AG08395 (cell line): ENCODE measurements at regions not wholly inside any gene's neighbourhood (a gene's known extent, or its start where the extent isn't known, plus 50 kb on each side); places are given as distances from the start of the nearest gene placed in this dataset.

ENCODE experiments used
- DNase-seq: peaks from one replicate; pipeline ENCODE4 v3.0.0; 2012; ENCODE audit warnings: mixed read lengths, low spot score

DNA sequence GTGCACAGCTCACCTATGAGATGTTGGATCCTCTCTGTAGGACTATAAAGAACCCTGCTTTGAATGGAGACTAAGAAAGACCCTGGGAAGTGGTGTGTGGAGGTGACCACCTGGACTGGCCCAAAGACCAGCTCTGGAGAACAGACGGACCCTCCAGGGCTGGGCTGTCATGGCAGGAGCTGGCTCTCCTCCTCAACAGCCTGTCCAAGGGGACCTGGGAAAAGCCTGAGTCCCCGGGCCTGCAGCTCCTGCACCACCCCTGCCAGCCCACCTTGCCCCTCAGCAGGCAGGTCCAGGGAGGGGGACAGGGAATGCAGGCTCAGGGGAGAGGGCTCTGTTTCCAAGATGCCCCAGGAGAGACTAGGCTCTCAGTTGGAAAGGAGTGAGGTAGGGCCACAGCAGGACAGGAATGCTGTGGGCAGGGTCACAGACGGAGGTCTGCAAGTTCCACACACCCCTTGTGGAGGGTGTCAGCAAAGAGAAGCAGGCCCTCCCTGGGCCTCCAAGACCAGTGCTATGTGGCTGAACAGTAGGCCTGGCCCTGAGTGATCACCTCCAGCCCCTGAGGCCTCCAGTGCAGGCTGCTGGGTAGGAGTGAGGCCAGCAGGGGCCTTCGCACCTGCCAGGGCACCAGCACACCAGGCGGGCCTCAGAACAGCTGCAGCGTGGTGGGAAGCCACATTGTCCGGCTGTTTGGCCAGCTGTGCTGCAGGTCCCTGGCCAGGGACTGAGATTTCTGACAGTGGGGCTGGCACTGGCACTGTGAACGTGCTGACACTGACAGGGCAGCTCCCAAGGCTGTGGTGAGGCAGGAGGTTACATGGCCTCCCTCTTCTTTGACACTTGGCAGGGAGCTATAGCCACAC is 86.4 kb upstream of the OTOS start:
- no peak for DNase-seq

DNA sequence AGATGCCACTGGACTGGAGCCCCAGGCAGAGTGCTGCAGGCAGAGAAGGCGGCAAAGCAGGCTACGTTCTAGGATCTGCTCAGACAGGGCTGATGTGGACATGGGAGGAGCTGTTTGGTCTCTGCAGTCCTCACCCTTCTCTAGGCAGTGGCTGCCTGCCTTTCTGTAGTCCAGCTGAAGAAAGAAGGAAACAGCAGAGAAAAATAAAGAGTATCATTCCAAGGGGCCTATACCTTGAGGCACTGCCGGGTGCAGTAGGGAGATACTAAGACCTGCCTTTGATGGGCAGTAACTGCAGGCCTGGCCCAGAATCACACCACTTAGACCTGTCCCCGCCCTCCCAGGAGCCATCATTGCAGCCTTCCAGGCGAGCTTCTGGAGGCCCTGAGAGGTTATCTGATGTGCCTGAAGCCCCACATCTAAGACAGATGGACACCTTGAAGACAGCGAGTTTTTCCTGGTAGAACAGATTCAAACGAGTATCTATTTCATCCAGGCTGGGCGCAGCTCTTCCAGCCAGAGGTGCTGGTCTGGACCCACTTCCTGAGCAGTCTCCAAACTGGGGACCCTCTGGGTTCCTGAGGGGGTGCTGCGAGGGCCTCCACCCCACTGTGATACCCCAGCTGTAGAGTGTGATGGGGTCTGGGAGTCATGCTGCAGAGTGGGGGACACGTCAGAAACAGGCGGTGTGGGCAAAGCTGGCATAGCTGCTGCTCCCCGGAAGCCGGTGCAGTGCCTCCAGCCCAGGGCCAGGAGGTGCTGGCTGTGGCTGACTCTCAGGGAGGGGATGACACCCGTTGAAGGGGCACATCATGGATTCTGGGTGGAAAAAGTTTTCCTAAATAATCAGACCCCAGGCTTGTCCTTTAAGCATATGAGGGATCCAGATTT is 87.3 kb upstream of the OTOS start:
- no peak for DNase-seq

DNA sequence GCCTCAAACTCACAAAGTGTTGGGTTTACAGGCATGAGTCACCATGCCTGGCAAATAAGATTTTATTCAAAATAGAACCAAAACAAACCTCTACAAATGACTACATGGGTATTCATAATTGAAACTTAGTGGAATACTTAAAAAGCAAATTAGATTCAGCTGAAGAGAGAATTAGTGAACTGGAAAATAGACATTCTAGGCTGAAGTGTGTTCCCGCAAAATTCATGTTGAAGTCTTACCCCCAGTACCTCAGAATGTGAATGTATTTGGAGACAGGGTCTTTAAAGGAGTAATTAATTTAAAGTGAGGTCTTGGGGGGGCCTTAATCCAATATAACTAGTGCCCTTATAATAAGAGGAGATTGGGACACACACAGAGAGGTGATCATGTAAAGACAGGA is 88.5 kb upstream of the OTOS start:
- no peak for DNase-seq

DNA sequence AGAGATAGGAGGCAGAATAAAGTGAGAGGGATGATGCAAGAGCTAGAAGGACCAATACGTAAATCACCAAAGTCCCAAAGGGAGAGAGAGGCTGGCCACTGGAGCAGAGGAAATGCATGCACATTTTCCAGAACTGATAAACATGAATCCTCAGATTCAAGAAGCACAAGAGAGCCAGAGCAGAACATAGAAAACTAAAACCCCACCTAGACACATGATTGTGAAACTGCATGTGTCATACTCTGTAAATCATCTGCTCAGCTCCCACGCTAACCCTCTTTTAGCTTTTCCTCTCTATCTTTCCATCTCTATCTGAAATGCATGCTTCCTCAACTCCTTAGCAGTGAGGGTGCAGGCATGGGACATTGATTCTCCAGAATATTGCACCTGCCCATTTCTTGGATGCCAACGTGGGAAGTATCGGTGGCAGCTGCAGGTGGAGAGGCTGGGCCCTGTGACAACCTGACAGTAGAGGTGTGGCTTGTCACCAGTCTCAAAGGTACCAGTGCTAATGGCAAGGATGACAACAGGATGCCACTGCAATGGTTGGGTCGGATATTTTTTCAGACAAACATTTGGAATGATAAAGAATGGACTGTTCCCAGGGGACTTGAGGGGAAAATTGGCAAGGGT is 89.3 kb upstream of the OTOS start:
- no peak for DNase-seq

DNA sequence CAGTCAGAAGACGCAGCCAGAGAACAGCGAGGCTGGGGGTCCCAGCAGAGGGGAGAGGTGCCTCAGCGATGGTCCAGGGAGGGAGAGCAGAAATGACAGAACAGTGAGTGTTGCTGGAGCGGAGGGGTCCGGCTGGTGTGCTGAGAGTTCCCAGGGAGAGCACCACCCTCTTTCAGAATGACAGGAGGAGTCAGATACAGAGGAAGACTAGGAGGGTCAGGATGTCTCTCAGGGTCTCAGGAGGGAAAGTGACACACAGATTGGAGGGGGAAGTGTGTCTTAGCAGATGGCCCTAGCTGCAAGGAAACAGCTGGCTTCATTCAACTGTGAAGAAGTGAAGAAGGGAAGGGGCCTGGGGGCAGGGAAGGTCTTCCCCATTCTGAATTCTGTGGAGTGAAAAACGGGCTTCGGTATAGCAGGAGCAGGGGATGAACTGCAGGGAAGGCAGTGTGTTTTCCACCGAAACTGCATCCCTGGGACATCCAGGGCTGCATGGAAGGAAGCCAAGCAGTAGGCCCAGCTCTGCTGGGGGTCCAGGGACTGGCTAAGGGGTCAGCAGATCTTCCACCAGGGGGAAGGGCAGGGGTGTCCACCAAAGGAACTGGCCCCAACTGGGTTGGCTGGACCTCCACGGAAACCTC is 90.0 kb upstream of the OTOS start:
- no peak for DNase-seq

DNA sequence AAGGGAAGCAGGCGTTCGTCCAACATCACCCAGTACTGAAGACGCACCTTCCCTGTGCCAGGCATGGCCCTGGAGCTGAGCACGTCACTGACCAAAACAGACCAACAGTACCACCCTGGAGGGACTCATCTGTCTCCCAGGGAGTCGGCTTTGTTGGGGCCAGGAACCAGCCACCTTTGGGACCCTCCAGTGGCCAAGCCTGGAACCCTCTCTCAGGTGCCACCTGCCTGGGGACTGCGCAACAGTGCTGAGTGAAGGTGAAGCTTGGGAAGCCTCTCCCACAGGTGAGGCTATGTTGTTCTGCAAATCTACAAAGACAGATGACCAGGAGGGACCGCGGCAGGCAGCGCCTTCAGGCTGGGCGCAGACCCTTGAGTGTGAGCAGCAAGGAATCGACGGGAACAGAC is 91.4 kb upstream of the OTOS start:
- DNase-seq: no peak

DNA sequence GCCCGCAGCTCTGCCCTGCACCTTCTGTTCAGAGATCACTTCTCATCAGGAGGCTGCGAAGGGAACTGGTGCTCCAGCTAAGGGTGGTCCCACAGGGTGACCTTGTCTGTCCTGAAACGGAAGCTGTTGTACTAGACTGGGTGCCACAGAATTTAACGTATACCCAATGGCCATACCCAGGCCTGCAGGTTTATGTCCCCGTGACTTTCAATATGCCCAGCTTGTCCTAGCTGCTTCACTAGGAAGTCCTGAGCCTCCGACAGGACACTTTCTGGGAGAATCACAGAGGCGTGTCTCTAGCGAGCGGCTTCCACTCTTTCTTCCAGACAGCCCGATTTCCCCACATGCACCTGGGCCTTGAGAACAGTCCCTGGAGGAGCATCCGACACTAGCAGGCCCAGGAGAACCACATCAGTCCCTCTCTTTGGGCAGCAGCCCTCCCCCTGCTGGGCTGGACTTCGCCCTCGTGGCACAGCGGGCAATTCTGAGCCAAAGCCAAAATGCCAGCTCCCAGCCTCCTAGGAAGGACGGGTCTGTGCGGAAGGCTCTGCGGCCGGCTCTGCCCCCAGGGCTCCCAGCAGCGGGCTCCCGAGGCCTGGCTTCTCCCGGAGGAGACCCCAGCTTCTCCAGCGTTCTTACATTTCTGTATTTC is 91.9 kb upstream of the OTOS start:
- DNase-seq: no peak

DNA sequence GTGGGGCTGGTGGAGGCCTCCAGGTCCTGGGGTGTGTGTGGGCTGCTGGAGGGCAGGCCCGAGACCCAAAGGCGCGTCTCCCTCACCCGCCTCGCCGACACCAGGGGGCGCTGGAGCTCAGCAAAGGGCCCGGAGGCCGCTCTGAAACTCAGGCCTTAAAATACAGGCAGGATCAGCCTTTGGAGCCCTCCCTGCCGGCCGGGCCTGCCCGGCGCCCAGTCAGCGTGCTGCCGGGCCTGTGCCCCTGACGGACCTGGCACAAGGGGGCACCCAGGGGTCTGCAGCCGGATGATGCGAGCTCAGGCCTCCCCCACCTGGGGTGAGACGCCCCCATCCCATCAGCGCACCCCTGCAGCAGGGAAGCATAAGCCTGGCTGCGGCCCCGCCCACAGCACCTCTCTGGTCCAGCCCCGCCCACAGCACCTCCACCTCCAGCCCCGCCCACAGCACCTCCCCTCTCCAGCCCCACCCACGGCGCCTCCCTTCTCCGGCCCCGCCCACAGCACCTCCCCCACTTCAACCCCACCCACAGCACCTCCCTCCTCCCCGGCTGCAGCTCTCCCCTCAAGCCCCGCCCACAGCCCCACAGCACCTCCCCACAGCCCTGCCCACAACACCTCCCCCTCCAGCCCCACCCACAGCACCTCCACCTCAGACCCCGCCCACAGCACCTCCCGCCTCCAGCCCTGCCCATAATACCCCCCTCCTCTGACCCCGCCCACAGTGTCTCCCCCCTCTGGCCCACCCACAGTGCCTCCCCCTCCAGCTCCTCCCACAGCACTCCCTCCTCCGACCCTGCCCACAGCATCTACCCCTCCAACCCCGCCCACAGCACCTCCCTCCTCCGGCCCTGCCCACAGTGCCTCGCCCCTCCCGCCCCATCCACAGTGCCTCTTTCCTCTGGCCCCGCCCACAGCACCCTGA is 92.8 kb upstream of the OTOS start:
- peak; percentile 92 for DNase-seq

DNA sequence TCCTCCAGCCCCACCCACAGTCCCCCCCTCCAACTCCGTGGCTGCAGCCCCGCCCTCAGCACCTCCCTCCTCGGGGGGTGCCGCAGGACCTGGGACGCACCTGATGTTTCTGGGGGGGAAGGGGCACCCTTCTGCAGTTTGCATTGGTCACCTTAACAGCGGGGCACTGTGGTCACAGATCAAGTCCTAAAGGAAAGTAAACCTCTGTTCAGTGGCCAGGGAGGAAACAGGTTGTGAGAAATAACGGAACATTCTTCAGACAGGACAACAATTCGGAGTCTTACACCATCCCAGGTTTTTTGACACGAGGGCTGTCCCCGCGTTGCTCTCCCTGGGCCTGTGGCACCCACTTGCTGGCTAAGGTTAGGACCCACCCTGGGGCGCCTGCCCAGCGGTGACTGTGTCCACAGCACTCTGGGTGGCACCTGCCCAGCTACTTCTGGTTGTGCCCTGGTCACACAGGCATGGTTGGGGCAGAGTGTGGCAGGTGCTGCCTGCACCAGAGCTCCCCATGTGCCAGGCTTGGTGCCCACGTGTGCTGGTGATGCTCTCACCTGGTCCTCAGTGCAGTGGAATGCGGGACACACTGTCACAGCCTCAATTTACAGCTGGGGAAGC is 93.5 kb upstream of the OTOS start:
- DNase-seq: no peak

DNA sequence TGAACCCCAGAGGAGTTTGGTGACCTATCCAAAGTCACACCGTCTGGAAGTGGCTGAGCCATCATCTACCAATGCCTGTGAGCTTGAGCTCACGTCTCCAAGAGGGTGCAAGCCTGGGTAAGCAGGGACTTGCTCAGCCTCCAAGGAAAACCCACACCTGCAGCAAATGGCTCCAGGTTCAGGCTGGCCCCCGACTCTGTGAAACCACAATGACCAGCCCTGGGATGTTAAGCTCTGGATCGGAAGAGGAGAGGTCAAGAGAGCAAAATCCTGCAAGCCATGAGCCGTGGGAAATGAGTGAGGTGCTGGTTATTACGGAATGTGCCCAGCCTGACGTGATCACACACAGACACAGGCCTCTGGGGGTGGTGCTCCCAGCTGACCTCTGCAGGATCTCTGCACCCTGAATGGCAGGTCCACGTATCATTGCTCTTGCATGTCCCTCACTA is 94.1 kb upstream of the OTOS start:
- no peak for DNase-seq

DNA sequence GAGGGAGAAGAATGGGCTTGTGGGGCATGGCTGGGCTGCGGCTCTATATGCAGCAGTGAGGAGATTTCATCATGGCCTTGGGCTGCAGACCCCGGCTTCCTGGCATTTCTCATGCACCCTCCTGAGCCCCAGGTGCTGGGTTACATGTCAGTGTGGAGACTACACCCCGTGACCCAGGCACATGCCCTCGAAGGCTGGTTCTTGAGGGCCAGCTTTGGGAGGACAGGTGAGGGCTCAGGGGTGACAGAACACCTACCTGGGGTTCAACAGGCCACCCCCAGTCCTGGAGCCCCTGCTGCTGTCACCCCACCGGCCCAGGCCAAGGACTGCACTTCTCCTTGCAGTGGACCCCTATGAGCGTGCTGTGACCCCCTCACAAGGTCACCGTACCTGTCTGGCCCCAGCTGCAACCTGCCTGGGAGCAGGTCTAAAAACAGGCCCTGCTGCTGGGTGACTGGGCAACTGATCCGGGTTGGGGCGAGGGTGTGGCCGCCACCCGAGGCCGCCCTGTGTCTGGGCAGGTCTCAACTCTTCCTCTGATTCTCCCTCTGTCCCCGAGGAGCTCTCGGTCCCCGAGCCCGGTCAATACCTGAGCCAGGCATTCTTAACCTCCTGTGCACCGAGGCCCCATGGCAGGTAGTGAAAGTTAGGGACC is 94.8 kb upstream of the OTOS start:
- DNase-seq: no peak

DNA sequence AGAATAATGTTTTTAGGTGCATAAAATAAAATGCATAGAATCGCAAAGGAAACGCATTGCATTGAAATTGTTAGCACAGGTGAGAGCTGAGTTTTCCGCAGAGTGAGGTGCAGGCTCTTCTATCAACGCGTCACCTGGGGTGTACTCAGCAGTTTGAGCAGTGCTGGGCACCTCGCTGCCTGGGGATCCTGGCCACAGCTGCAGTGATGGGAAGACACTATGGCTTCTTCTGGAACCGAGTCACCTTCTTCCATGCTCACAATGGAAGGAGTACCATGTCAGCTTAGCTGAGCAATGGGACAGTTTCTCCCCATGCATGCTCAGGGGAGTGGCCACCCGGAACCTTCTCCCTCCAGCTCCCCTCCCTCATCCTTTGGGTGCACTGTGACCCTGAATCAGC is 95.4 kb upstream of the OTOS start:
- no peak for DNase-seq

DNA sequence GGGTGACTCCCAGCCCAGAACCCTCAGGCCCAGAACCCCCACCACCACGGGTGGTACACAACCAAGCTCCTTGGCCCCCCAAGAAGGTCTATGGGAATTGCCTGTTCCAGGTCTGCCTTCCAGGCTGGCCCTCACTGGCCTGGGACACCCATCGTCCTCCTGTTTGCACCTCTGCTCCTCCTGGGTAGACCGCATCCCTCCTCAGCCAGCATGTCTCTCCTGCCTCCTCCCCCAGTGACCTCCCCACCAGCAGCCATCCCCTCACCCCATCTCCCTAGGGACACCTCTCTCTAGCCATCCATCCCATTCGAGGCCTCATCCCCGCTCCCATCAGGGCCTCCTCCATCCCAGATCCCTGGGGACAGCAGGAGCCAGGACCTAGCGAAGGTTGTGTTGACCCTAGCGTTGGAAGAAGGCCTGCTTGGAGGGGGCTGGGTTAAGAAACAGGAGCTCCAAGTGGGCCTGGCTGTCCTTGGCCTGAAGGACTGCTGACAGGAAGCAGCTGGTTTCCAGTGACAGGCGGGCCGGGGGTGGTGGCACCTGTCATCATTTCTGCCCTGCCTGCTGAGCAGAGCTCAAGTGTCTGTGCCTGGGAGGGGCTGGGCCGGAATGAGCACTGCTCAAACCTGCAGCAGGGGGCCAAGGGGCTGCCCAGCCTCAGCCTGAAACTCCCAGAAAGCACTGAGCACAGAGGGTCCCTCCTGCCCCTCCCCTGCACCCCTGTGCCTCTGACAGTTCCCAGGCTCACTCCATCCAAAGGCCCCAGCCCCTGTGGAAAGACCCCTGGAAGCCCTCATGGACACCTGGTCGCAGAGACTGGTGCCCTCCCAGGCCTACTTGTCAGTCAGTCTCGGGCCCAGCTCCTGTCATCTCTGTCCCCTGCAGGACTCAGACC is 96.0 kb upstream of the OTOS start:
- no peak for DNase-seq

DNA sequence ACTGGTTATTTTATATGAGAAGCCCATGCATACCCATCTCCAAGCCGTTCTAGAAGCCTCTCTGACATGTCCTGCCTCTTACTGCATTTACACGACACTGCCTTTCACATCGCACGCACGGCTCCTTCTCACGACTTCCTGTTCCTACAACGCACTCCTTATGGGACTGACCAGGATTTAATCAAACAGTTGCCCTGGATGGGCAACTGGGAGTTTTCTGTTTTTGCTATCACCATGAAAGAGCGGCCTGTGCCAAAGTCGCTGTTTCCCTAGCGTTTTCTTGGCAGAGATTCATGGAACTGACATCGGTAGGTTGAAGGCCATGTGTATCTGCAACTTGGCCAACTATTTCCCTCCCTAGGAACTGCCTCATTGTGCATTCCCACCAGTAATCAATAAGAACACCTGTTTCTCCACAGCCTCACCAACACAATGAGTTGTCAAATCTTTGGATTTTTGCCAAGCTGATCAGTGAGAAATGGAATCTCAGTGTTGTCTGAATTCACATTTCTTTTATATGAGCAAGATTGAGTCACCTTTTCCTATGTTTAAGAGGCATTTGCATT is 97.2 kb upstream of the OTOS start:
- DNase-seq: no peak

DNA sequence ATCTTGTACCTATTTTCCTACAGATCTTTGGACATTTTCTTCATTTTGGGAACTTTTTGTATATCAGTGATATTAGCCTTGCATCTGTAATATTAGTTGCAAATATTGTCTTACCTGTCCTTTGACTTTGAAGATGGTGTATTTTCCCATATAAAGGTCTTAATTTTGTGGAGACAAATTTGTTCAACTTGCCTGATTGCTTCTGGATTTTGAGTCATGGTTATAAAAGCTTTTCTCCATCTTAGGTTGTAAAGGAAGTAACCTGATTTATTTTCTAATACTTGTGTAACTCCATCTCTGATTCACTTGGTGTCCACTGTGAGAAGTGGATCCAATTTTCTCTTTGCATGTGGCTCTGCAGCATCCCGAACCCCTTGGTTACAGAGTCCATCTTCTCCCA is 97.7 kb upstream of the OTOS start:
- DNase-seq: no peak

DNA sequence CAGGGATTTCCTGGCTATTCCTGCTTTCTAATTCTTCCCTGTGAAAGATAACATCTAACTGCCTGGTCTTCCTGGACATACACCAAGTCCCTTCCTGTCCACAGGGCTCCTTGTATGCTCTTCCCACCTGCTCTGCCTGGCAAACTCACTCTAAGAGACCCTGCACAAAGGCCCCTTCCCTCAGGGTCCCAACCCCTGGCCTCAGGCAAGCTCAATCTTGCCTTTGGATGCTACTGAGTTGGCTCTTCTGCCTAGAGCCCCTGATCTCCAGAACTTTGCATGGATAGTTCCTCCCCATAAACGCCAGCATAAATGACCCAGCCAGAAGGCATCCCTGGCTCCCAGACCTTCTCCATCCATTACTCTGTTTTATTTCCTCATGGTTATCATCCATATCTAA is 98.3 kb upstream of the OTOS start:
- no peak for DNase-seq

DNA sequence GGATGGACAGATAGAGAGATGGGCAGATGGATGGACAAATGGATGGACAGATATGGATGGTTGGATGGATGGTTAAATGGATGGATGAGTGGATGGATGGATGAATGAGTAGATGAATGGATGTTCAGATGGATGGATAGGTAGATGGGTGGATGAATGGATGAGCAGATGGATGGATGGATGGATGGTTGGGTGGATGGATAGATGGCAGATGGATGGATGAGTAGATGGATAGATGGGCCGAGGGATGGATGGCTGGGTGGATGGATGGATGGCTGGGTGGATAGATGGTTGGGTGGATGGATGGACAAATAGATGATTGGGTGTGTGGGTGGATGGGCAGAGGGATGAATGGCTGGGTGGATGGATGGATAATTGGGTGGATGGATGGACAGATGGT is 98.9 kb upstream of the OTOS start:
- no peak for DNase-seq
